ENCODE measurements at regions not wholly inside any gene's neighbourhood (a gene's known extent, or its start where the extent isn't known, plus 50 kb on each side); places are given as distances from the start of the nearest gene placed in this dataset.

DNA sequence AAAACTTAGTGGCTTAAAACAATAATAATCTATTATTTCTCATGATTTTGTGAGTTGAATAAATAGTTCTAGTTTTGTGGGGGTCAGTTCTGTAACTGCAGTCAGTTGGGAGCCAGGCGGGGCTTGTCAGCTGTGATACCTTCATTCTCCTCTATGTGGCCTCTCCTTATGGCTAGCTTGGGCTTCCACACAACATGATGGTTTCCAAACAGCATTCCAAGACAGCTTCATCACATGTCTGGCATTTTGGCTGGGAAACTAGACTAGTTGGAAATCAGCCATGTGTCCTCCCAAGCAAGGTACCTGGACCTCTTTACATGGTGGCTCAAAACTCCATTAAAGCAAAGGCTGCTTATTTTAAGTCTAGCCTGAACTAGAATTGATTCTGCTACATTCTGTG lies 61.4 kb upstream of the RANBP3L start:
- Histone ChIP-seq H3K9me3 (ENCODE audit: severe bottlenecking) (no peaks in the 10 kb centered on the region), H3K27me3 (ENCODE audit: insufficient read depth, poor library complexity, severe bottlenecking) (no peaks in the 10 kb centered on the region), H3K4me3 (ENCODE audit: severe bottlenecking) (no peak overlapping the region), H3K4me1 (ENCODE audit: insufficient read depth, poor library complexity, severe bottlenecking) (peaks cover 9% of the 10 kb centered on the region), H3K27ac (ENCODE audit: poor library complexity, severe bottlenecking) (peak overlapping the region; percentile 1), H3K36me3 (ENCODE audit: low read depth) (no peaks in the 10 kb centered on the region)
- DNase-seq (ENCODE audit: low spot score) (no peak), ATAC-seq (ENCODE audit: low read depth) (peak; percentile 92)
- TF ChIP-seq, protein P1, sequence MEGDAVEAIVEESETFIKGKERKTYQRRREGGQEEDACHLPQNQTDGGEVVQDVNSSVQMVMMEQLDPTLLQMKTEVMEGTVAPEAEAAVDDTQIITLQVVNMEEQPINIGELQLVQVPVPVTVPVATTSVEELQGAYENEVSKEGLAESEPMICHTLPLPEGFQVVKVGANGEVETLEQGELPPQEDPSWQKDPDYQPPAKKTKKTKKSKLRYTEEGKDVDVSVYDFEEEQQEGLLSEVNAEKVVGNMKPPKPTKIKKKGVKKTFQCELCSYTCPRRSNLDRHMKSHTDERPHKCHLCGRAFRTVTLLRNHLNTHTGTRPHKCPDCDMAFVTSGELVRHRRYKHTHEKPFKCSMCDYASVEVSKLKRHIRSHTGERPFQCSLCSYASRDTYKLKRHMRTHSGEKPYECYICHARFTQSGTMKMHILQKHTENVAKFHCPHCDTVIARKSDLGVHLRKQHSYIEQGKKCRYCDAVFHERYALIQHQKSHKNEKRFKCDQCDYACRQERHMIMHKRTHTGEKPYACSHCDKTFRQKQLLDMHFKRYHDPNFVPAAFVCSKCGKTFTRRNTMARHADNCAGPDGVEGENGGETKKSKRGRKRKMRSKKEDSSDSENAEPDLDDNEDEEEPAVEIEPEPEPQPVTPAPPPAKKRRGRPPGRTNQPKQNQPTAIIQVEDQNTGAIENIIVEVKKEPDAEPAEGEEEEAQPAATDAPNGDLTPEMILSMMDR (IDR thresholded peaks at IDR 0.05; ENCODE audit: poor library complexity, severe bottlenecking), result peak; percentile 42

DNA sequence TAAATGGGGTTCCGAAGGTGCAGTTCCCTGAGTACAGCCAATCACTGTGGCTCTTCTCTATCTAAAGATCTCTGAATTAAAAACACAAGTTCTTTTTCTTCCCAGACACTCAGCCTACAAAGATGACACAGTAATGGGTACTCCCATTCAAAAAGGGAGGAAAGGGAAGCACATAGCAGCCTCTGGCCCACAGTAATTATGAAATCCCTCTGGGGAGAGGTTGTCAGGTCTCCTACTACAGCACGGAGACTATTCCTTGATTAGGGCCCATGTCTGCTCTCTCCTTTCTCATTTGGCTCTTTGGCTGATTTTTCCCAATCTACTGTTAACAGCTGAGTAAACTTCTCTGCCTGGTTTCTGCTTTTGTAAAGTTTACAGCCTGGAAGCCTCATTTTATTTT lies 62.0 kb upstream of the RANBP3L start:
- Histone ChIP-seq H3K27me3 (ENCODE audit: insufficient read depth, poor library complexity, severe bottlenecking) (no peaks in the 10 kb centered on the region), H3K4me1 (ENCODE audit: insufficient read depth, poor library complexity, severe bottlenecking) (peaks cover 9% of the 10 kb centered on the region), H3K27ac (ENCODE audit: poor library complexity, severe bottlenecking) (no peak overlapping the region), H3K9me3 (ENCODE audit: severe bottlenecking) (no peaks in the 10 kb centered on the region), H3K4me3 (ENCODE audit: severe bottlenecking) (no peak overlapping the region), H3K36me3 (ENCODE audit: low read depth) (no peaks in the 10 kb centered on the region)
- no peak for ATAC-seq (ENCODE audit: low read depth)
- TF ChIP-seq, protein P1 (IDR thresholded peaks at IDR 0.05; ENCODE audit: poor library complexity, severe bottlenecking), result no peak
- no peak for DNase-seq (ENCODE audit: low spot score)

DNA sequence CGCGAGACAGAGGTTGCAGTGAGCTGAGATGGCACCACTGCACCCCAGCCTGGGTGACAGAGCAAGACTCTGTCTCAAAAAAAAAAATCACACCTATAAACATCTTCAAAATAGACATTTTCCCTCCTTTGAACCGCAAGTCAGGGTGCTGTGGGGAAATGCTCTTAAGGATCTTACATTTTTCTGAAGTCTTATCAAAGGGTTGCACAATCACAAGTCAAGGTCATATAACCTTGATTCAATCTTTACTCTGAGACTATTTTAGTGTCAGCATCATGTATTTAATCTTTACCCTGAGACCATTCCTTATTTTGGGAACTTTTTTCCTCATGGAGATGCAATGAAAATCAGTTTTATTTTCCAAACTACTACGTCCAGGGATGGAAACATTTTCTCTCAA lies 62.8 kb upstream of the RANBP3L start:
- DNase-seq (ENCODE audit: low spot score), result no peak
- no peak for ATAC-seq (ENCODE audit: low read depth)
- TF ChIP-seq, protein P1 (IDR thresholded peaks at IDR 0.05; ENCODE audit: poor library complexity, severe bottlenecking), result no peak
- peaks cover 9% of the 10 kb centered on the region for H3K4me1 ChIP-seq (ENCODE audit: insufficient read depth, poor library complexity, severe bottlenecking)
- H3K36me3 ChIP-seq (ENCODE audit: low read depth), result no peaks in the 10 kb centered on the region
- no peaks in the 10 kb centered on the region for H3K9me3 ChIP-seq (ENCODE audit: severe bottlenecking)
- no peaks in the 10 kb centered on the region for H3K27me3 ChIP-seq (ENCODE audit: insufficient read depth, poor library complexity, severe bottlenecking)
- no peak overlapping the region for H3K27ac ChIP-seq (ENCODE audit: poor library complexity, severe bottlenecking)
- no peak overlapping the region for H3K4me3 ChIP-seq (ENCODE audit: severe bottlenecking)

DNA sequence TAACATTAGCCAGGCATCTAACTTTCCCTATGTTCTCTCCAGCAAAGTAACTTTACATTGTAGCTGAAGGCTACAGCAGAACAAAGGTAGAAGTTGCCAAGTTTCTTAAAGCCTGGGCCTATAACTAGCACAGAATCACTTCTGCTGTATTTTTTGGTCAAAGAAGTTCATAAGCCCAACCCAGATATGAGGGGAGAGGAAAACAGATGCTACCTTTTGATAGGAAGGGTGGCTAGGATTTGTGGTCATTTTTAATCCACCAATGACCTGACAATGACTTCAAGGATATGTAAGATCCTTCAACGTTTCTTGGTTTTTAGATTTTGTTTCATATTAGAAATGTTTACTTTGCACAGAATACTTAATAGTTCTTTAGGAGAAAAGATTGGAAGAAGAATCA lies 64.2 kb upstream of the RANBP3L start:
- H3K27ac ChIP-seq (ENCODE audit: poor library complexity, severe bottlenecking), result no peak overlapping the region
- TF ChIP-seq, protein P1 (IDR thresholded peaks at IDR 0.05; ENCODE audit: poor library complexity, severe bottlenecking), result no peak
- ATAC-seq (ENCODE audit: low read depth), result no peak

DNA sequence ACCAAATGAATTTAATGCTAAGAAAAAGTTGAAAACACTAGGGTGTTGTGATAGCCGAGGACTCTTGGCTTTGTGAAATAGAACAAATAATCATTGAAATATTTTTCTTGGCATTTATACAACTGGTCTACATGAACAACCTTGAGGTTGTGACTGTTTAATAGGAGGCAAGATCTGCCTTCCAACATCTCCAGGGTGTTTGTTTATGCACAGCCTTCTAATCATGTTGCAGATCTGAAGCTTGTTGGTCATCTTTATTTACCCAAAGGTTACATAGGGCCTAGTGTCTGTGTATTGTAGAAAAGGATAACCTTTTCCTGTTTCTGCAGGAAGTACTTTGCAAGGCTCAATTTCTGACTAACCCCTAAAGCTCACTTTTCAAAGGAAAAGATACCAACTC lies 65.2 kb upstream of the RANBP3L start:
- Histone ChIP-seq H3K9me3 (ENCODE audit: severe bottlenecking) (no peaks in the 10 kb centered on the region), H3K27ac (ENCODE audit: poor library complexity, severe bottlenecking) (no peak overlapping the region), H3K27me3 (ENCODE audit: insufficient read depth, poor library complexity, severe bottlenecking) (no peaks in the 10 kb centered on the region), H3K4me3 (ENCODE audit: severe bottlenecking) (no peak overlapping the region), H3K36me3 (ENCODE audit: low read depth) (no peaks in the 10 kb centered on the region), H3K4me1 (ENCODE audit: insufficient read depth, poor library complexity, severe bottlenecking) (peaks cover 9% of the 10 kb centered on the region)
- ATAC-seq (ENCODE audit: low read depth) (no peak), DNase-seq (ENCODE audit: low spot score) (no peak)
- TF ChIP-seq, protein P1 (IDR thresholded peaks at IDR 0.05; ENCODE audit: poor library complexity, severe bottlenecking), result no peak

More for the DNA sequence above, 64.2 kb upstream of the RANBP3L start:
- no peaks in the 10 kb centered on the region for H3K9me3 ChIP-seq (ENCODE audit: severe bottlenecking)
- no peak for DNase-seq (ENCODE audit: low spot score)
- peaks cover 9% of the 10 kb centered on the region for H3K4me1 ChIP-seq (ENCODE audit: insufficient read depth, poor library complexity, severe bottlenecking)
- no peaks in the 10 kb centered on the region for H3K36me3 ChIP-seq (ENCODE audit: low read depth)
- no peaks in the 10 kb centered on the region for H3K27me3 ChIP-seq (ENCODE audit: insufficient read depth, poor library complexity, severe bottlenecking)
- no peak overlapping the region for H3K4me3 ChIP-seq (ENCODE audit: severe bottlenecking)
